WTC11 (cell line): ENCODE measurements at regions not wholly inside any gene's neighbourhood (a gene's known extent, or its start where the extent isn't known, plus 50 kb on each side); places are given as distances from the start of the nearest gene placed in this dataset.

Source experiments
- ATAC-seq: fragments of 200-7000 bp; cut with Tn5 transposase; 2 replicates; pipeline ENCODE4 v1.10.0; 2021; ENCODE audit warnings: mild to moderate bottlenecking, moderate library complexity
- CTCF ChIA-PET: fragments of 300-600 bp; sonication (Branson Sonifier 250); formaldehyde crosslinking; loops from one replicate; lab custom pipeline; 2021; ENCODE audit warnings: antibody characterized with exemption; lab: Charles Lee
- POLR2A ChIA-PET: fragments of 350-600 bp; sonication (Branson Sonifier 250); formaldehyde crosslinking; loops from one replicate; lab custom pipeline; 2021; ENCODE audit warnings: antibody characterized with exemption; lab: Charles Lee
- DNase-seq: peaks from one replicate; pipeline ENCODE4 v3.0.0; 2021; ENCODE audit warnings: low spot score
- H3K27ac Mint-ChIP-seq: 2 replicates; pipeline ENCODE4 v1.8.0; 2021; ENCODE audit warnings: mixed read lengths
- H3K27me3 Mint-ChIP-seq: 2 replicates; pipeline ENCODE4 v1.8.0; 2021; ENCODE audit warnings: low read depth, mild to moderate bottlenecking, moderate library complexity, mixed read lengths
- H3K36me3 Mint-ChIP-seq: 2 replicates; pipeline ENCODE4 v1.8.0; 2021; ENCODE audit warnings: mixed read lengths
- H3K4me1 Mint-ChIP-seq: 2 replicates; pipeline ENCODE4 v1.8.0; 2022; ENCODE audit warnings: mixed read lengths
- H3K4me3 Mint-ChIP-seq: 2 replicates; pipeline ENCODE4 v1.8.0; 2021; ENCODE audit warnings: mild to moderate bottlenecking, moderate library complexity, mixed read lengths
- H3K9me3 Mint-ChIP-seq: 2 replicates; pipeline ENCODE4 v1.8.0; 2021; ENCODE audit warnings: mixed read lengths
- ELF4 ChIP-seq: sonication (generic); formaldehyde crosslinking; IDR thresholded peaks from 2 replicates; pipeline ENCODE4 v1.8.1; 2022; ENCODE audit warnings: low read depth, mild to moderate bottlenecking, moderate library complexity, missing genetic modification reagents
- IRF2 ChIP-seq: sonication (generic); formaldehyde crosslinking; IDR thresholded peaks from 2 replicates; pipeline ENCODE4 v1.8.0; 2022; ENCODE audit warnings: low read depth, missing genetic modification reagents, borderline replicate concordance
- JUN ChIP-seq: sonication (generic); formaldehyde crosslinking; IDR thresholded peaks from 2 replicates; pipeline ENCODE4 v1.8.0; 2023; ENCODE audit warnings: mild to moderate bottlenecking, missing genetic modification reagents
- NR2C2 ChIP-seq: sonication (generic); formaldehyde crosslinking; IDR thresholded peaks from 2 replicates; pipeline ENCODE4 v1.8.0; 2022; ENCODE audit warnings: mild to moderate bottlenecking, missing genetic modification reagents
- NR3C1 ChIP-seq: sonication (generic); formaldehyde crosslinking; conservative IDR thresholded peaks from 2 replicates; pipeline ENCODE4 v1.8.1; 2023; ENCODE audit warnings: low read depth, mild to moderate bottlenecking, missing genetic modification reagents
- PRRX2 ChIP-seq: fragments of 250-450 bp; sonication (Bioruptor Pico); IDR thresholded peaks from 2 replicates; pipeline ENCODE4 v1.8.0; 2021; ENCODE audit warnings: mild to moderate bottlenecking
- SP1 ChIP-seq: sonication (generic); formaldehyde crosslinking; conservative IDR thresholded peaks from 2 replicates; pipeline ENCODE4 v1.8.1; 2022; ENCODE audit warnings: missing genetic modification reagents
- ZNF121 ChIP-seq: sonication (generic); formaldehyde crosslinking; IDR thresholded peaks from 2 replicates; pipeline ENCODE4 v1.8.0; 2023; ENCODE audit warnings: missing genetic modification reagents
- ZNF423 ChIP-seq: fragments of 250-450 bp; sonication (Bioruptor Pico); IDR thresholded peaks from 2 replicates; pipeline ENCODE4 v2.1.2; 2022; ENCODE audit warnings: mild to moderate bottlenecking, moderate library complexity
- TF ChIP-seq, protein P1 (sequence below): sonication (generic); formaldehyde crosslinking; IDR thresholded peaks from 2 replicates; pipeline ENCODE4 v1.8.0; 2022; ENCODE audit warnings: missing genetic modification reagents
- TF ChIP-seq, protein P2 (sequence below): fragments of 250-450 bp; sonication (Bioruptor Pico); IDR thresholded peaks from 2 replicates; pipeline ENCODE4 v1.9.0; 2021; ENCODE audit warnings: moderate library complexity, mild to moderate bottlenecking, inconsistent platforms, borderline replicate concordance
- TF ChIP-seq, protein P3 (sequence below): sonication (generic); formaldehyde crosslinking; conservative IDR thresholded peaks from 2 replicates; pipeline ENCODE4 v1.8.1; 2023; ENCODE audit warnings: mild to moderate bottlenecking, low read depth, missing genetic modification reagents, moderate library complexity
- TF ChIP-seq, protein P4 (sequence below): sonication (generic); formaldehyde crosslinking; IDR thresholded peaks from 2 replicates; pipeline ENCODE4 v1.8.0; 2022; ENCODE audit warnings: mild to moderate bottlenecking, missing genetic modification reagents
- TF ChIP-seq, protein P5 (sequence below): fragments of 200-600 bp; IDR thresholded peaks from 2 replicates; pipeline ENCODE4 v1.8.0; 2022; ENCODE audit warnings: antibody characterized with exemption
- TF ChIP-seq, protein P6 (sequence below): sonication (generic); formaldehyde crosslinking; IDR thresholded peaks from 2 replicates; pipeline ENCODE4 v1.8.0; 2022; ENCODE audit warnings: mild to moderate bottlenecking, missing genetic modification reagents

DNA sequence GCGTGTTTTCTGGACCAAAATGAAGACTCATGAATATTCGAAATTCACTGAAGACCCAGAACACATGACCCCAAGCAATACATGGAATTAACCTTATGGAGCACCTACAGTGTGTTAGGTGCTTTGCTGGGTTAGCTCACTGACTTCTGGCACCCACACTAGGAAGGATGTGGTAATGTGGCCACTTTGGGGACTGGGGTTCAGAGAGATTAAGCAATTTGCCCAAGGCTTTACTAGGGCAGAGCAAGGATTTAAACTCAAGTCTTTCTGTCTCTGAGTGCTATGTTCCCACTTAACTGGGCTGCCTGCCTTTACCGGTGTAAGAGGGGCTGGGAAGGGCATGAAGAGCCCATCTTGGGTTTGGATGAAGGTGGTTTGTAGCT, 162.0 kb upstream of the ATP6AP2 start:
- H3K4me3 Mint-ChIP-seq, result no peak overlapping the region
- DNase-seq (no peak), ATAC-seq (no peak)
- ChIA-PET POLR2A (no interaction called here), CTCF (no interaction called here)
- H3K36me3 Mint-ChIP-seq, result no peaks in the 10 kb centered on the region
- peaks cover 6% of the 10 kb centered on the region; the same call in 1 of the 2 replicates for H3K9me3 Mint-ChIP-seq
- no peaks in the 10 kb centered on the region for H3K27me3 Mint-ChIP-seq
- H3K4me1 Mint-ChIP-seq, result peaks cover 11% of the 10 kb centered on the region
- TF ChIP-seq NR2C2 (CRISPR knock-in tag) (no peak), IRF2 (CRISPR knock-in tag) (no peak), SP1 (no peak), NR3C1 (CRISPR knock-in tag) (no peak), JUN (no peak), ZNF423 (CRISPR knock-in tag) (no peak), PRRX2 (CRISPR knock-in tag) (no peak), ELF4 (no peak), ZNF121 (CRISPR knock-in tag) (no peak)
- TF ChIP-seq, protein P1, sequence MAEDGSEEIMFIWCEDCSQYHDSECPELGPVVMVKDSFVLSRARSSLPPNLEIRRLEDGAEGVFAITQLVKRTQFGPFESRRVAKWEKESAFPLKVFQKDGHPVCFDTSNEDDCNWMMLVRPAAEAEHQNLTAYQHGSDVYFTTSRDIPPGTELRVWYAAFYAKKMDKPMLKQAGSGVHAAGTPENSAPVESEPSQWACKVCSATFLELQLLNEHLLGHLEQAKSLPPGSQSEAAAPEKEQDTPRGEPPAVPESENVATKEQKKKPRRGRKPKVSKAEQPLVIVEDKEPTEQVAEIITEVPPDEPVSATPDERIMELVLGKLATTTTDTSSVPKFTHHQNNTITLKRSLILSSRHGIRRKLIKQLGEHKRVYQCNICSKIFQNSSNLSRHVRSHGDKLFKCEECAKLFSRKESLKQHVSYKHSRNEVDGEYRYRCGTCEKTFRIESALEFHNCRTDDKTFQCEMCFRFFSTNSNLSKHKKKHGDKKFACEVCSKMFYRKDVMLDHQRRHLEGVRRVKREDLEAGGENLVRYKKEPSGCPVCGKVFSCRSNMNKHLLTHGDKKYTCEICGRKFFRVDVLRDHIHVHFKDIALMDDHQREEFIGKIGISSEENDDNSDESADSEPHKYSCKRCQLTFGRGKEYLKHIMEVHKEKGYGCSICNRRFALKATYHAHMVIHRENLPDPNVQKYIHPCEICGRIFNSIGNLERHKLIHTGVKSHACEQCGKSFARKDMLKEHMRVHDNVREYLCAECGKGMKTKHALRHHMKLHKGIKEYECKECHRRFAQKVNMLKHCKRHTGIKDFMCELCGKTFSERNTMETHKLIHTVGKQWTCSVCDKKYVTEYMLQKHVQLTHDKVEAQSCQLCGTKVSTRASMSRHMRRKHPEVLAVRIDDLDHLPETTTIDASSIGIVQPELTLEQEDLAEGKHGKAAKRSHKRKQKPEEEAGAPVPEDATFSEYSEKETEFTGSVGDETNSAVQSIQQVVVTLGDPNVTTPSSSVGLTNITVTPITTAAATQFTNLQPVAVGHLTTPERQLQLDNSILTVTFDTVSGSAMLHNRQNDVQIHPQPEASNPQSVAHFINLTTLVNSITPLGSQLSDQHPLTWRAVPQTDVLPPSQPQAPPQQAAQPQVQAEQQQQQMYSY, result no peak
- TF ChIP-seq, protein P2, sequence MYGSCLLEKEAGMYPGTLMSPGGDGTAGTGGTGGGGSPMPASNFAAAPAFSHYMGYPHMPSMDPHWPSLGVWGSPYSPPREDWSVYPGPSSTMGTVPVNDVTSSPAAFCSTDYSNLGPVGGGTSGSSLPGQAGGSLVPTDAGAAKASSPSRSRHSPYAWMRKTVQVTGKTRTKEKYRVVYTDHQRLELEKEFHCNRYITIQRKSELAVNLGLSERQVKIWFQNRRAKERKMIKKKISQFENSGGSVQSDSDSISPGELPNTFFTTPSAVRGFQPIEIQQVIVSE (CRISPR knock-in tag), result no peak
- TF ChIP-seq, protein P3, sequence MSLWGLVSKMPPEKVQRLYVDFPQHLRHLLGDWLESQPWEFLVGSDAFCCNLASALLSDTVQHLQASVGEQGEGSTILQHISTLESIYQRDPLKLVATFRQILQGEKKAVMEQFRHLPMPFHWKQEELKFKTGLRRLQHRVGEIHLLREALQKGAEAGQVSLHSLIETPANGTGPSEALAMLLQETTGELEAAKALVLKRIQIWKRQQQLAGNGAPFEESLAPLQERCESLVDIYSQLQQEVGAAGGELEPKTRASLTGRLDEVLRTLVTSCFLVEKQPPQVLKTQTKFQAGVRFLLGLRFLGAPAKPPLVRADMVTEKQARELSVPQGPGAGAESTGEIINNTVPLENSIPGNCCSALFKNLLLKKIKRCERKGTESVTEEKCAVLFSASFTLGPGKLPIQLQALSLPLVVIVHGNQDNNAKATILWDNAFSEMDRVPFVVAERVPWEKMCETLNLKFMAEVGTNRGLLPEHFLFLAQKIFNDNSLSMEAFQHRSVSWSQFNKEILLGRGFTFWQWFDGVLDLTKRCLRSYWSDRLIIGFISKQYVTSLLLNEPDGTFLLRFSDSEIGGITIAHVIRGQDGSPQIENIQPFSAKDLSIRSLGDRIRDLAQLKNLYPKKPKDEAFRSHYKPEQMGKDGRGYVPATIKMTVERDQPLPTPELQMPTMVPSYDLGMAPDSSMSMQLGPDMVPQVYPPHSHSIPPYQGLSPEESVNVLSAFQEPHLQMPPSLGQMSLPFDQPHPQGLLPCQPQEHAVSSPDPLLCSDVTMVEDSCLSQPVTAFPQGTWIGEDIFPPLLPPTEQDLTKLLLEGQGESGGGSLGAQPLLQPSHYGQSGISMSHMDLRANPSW (CRISPR knock-in tag), result no peak
- TF ChIP-seq, protein P4, sequence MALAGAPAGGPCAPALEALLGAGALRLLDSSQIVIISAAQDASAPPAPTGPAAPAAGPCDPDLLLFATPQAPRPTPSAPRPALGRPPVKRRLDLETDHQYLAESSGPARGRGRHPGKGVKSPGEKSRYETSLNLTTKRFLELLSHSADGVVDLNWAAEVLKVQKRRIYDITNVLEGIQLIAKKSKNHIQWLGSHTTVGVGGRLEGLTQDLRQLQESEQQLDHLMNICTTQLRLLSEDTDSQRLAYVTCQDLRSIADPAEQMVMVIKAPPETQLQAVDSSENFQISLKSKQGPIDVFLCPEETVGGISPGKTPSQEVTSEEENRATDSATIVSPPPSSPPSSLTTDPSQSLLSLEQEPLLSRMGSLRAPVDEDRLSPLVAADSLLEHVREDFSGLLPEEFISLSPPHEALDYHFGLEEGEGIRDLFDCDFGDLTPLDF (CRISPR knock-in tag), result no peak
- TF ChIP-seq, protein P5, sequence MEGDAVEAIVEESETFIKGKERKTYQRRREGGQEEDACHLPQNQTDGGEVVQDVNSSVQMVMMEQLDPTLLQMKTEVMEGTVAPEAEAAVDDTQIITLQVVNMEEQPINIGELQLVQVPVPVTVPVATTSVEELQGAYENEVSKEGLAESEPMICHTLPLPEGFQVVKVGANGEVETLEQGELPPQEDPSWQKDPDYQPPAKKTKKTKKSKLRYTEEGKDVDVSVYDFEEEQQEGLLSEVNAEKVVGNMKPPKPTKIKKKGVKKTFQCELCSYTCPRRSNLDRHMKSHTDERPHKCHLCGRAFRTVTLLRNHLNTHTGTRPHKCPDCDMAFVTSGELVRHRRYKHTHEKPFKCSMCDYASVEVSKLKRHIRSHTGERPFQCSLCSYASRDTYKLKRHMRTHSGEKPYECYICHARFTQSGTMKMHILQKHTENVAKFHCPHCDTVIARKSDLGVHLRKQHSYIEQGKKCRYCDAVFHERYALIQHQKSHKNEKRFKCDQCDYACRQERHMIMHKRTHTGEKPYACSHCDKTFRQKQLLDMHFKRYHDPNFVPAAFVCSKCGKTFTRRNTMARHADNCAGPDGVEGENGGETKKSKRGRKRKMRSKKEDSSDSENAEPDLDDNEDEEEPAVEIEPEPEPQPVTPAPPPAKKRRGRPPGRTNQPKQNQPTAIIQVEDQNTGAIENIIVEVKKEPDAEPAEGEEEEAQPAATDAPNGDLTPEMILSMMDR, result no peak
- TF ChIP-seq, protein P6, sequence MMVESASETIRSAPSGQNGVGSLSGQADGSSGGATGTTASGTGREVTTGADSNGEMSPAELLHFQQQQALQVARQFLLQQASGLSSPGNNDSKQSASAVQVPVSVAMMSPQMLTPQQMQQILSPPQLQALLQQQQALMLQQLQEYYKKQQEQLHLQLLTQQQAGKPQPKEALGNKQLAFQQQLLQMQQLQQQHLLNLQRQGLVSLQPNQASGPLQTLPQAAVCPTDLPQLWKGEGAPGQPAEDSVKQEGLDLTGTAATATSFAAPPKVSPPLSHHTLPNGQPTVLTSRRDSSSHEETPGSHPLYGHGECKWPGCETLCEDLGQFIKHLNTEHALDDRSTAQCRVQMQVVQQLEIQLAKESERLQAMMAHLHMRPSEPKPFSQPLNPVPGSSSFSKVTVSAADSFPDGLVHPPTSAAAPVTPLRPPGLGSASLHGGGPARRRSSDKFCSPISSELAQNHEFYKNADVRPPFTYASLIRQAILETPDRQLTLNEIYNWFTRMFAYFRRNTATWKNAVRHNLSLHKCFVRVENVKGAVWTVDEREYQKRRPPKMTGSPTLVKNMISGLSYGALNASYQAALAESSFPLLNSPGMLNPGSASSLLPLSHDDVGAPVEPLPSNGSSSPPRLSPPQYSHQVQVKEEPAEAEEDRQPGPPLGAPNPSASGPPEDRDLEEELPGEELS (CRISPR knock-in tag), result no peak
- no peak overlapping the region for H3K27ac Mint-ChIP-seq
